Amygdala (tissue), 56 donors: ENCODE measurements at regions not wholly inside any gene's neighbourhood (a gene's known extent, or its start where the extent isn't known, plus 50 kb on each side); places are given as distances from the start of the nearest gene placed in this dataset.
A peak's percentile ranks its signal among the peaks of the same experiment; 100 is the strongest.

Experiments used
- DNase-seq, 56 donors: peaks; one replicate each; lab custom pipeline; 2025; lab: John Stamatoyannopoulos, UW

DNA sequence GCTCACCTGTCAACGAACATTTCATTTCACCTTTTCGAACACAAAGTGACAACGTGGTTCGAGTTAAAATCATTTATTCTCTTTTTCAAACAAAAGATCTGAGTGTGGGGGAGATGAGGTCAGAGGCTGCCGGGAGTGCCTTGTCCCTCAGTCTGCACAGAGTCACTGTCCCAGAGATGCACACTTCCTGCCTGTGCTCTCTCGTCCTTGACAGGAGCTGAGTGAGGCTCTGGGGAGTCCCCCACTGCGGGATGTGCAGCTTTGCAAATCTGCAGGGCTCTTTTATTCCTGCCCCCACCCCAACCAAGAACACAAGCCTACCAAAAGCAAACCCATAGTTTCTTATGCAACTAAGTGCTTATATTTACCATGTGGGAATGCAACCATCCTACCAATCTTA is 497.8 kb downstream of the EIPR1 start:
- no peak for DNase-seq

DNA sequence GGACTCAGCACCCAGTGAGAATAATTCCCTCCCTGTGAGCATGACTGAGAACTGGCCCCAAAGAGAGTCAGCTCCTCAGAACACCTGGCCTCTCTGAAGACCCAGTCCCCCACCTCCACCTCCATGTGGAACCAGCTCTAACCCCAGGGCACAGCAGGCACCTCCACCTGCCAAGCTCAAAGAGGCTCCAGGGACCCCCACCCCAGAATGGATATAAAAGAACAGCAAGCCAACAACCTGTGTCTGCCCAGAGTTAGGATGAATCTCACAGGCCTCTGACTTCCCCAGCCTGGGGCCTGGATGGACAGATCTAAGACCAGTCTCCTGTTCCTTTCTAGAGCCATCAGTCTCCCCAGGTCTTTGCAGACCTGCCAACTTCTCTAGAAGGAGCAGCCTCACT is 498.5 kb downstream of the EIPR1 start:
- DNase-seq, result no peak

DNA sequence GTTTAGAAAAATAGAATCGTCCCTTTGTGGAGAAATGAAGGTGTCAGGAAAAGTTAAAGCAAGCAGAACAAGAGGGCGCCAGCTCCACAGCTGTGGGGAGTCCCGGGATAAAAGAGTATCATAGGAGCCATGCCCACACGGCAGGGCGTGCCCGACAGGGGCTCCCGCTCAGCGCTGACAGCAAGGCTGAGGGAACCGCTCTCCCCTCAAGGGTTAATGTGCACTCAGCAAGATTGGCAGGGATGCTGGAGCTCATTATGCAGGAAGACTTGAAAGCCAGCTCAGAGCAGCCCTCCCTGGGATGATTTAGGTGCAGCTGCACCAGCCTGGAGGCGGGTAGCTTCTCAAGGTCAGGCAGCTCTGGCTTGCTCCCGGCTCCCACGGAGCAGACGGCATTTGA is 500.2 kb downstream of the EIPR1 start:
- DNase-seq, result peak in 5 of 56 donors; percentile 10 to 21 (median 15)

DNA sequence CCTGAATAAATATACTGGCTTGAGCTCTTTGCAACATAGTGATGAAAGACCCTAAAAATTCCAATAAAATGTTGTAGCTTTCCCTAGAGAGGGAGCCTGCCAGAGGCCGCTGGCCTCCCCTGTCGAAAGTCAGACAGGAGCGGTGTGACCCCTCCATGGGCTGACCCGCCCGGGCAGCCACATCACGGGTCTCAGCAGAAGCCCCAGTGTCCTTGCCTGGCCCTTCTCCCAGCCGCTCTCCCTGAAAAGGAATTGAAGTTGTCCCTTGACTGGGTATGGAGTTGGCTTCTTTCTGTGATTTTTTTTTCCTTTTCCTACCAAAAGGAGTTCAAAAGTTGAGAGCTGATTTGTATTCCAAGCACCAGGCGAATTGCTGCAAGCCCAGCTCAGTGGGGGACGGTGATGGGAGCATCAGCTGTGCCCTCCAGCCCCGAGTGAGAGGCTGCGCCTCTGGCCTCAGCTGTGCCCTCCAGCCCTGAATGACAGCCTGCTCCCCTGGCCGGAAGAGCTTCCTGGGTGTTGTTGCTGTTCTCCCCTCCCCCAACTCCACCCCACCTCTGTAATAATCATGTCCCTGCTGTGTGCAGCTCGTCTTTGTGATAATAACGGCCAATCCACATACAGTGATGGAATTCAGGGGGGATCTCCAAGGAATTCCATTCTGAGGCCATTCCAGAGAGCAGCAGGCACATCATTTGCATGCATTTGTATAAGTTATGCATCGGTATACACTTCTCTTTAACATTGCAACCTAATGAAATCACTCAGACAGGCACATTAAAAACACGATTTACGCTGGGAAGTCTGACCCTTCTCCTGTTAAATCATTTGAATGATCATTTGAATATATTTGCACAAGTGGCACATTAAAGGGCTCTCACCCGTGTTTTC is 501.0 kb downstream of the EIPR1 start:
- DNase-seq, result peak in 7 of 56 donors; percentile 6 to 33 (median 15)

DNA sequence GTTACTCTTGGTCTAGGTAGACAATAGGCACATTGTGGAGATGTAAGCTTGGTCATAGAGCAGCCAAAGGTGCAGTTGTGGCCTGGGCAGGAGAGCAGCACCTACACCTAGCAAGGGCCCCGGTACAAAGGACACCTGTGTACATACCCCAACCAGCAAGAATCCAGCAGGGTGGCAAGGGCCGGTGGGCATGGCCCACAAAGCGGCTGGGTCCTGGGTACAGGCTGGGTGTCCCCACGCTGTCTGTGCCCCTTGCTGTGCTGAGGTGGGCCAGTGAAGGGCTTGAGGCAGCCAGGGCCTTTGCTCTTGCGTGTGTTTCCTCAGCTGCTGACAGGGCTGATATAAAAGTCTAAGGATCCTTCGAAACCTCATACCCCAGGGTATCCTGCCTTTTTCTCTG is 501.8 kb downstream of the EIPR1 start:
- no peak for DNase-seq

DNA sequence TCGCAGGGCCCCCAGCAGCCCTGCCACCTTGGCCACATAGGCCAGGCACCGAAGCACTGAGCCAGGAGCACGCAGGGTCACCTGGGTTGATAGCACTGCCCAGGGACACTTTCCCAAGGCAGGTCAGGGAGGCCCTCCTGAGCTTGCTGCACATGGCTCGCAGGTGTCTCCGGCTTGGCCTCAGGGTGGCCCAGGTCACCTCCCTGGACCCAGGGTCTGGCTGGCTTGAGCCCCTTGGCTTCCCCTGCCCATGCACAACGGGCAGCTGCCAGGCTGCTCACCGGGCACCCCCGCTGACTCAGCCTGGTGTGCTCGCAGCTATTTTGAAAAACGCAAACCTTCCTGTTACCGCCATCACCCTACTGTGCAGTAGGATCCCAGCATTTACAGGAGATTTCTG is 502.3 kb downstream of the EIPR1 start:
- no peak for DNase-seq

DNA sequence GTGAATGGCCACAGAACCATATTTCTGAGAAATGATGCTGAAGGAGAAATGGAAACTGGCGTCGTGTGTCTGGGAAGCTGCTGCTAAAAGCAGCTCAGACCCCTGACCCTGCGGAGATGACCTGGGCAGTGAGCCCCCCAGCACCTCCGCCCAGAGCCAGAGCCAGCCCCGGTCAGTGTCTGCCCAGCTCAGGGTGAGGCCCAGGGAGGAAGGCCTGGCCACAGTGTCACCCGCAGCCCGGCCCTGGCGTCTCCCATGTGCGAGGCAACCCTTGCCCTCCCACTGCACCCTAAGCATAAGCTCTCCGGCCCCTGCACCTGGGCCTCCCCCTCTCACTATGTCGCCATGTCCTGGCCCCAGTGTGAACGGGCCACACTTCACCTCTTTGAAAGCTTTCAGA is 502.8 kb downstream of the EIPR1 start:
- DNase-seq, result no peak

DNA sequence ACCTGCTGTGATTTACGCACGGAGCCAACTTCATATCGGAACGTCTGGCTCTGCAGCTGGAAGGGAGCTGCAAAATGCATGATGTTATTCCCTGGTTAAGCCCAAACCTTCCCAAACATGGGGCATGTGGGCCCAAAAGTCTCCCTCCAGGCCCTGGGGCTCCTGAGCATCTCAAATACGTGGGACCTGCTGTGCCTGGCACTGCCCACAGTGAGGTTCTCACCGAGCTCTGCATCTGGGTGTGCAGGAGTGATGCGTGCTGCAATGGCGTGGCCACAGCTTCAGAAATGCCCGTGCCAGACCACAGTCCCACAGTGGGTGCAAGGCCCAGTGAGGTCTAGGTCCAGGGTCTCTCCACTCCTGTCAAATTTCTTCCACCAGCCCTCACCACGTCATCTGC is 503.3 kb downstream of the EIPR1 start:
- no peak for DNase-seq

DNA sequence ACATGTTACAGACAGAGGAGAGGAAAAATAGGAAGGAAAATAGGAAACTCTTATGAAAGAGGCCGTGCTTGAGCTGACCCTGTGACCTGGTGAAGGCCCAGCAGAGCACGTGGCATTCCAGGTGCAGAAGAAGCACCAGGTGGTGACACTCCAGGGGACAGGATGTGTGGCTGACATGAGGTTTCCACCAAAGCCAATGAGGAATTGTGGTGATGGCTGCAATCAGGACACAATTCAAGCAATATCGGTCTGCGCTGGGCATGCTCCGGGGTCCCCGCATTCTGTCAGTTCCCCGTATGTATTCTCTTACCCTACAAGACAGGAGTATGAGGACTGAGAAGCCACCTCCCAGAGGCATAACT is 504.2 kb downstream of the EIPR1 start:
- DNase-seq, result no peak

DNA sequence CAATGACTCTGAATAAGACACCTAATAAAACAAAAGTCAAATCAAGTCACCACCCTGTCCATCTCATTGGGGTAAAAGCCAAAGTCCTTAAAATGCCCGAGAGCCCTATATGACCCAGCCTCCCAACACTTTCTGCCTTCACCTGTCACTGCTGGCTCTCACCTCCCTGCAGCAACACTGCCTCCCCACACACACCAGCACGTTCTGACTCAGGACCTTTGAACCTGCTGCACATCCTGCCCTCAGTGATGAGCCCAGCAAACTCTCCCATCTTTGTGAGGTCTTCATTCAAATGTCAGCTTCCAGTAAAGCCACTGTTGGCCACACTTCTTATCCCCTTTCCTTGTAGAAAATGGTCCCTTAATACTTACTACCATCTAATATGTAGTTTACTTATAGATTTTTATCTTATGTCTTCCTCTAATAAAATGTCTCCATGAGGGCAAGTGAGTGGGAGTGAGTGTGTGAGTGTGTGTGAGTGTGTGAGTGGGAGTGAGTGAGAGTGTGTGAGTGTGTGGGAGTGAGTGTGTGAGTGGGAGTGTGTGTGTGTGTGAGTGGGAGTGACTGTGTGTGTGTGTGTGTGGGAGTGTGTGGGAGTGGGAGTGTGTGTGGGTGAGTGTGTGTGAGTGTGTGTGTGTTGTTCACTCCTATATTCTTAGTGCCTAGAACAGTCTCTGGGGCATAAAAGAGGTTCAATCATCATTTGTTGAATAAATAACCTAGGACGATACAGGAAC is 504.7 kb downstream of the EIPR1 start:
- no peak for DNase-seq

DNA sequence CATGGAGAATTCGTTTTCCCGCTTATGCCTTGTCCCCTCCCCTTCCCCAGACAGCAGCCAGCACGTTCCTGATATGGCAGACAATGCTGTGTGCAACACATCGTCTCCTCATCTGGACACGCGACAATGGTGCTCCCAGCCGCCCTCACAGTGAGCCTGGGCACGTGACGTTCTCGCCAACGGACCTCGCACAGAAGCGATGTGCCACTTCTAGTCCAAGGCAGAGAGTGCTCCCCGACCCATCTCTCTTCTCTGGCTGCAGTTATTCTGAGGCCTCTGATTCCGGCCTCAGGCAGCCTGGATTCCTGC is 505.4 kb downstream of the EIPR1 start:
- no peak for DNase-seq

DNA sequence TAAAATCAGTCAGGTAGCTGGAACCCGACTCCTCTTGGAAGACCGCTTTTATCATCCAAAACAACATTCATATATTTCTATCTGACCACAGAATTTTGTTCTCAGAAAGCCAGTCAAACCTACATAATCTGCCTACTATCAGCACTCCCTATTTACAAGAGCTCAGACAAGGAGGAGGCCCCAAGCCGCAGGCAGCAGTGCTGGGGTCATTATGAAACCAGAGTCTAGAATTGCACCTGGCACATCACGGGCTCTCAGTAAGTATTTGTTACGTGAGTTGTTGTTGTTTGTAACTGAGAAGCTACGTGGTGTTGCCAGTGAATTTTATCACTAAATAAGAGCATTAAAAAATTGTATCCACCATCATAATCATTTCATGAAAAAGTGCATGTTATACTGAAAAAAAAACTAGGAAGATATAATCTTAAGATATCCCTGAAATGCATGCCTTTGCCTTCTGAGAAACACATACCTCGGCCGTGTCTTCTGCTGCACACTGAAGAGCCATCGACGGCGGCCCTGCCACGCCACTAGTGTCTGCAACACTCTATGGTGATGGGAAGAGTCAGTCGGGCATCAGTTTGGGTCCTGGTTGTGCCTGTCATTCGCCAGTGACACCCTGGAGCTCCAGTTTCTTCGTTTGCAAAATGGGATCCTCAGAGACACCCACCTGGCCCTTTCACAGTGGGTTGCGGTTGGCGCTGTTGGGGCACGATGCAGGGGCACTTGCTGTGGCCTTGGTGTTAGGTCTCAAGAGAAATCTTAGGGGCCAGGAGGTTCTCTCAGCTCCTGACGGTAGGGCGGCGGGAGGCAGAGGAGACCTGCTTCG is 505.9 kb downstream of the EIPR1 start:
- no peak for DNase-seq

DNA sequence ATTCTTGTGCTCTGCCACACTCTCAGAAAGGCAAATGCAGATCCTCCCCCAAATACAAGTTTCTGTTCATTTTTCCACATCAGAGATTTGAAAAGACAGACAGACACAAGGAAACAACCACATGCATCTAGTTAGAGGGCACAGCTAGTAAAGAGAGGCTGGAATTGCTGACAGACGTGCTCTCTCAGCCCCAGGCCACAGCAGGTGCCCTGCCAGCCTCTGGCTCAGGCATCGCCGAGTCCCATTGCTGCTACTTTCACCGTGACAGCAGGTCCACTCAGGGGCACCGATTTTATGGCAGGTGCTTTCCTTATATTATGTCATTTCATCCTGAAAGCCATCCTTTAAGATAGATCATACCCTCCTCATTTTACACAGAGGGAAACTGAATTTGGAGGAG is 507.5 kb downstream of the EIPR1 start:
- no peak for DNase-seq

DNA sequence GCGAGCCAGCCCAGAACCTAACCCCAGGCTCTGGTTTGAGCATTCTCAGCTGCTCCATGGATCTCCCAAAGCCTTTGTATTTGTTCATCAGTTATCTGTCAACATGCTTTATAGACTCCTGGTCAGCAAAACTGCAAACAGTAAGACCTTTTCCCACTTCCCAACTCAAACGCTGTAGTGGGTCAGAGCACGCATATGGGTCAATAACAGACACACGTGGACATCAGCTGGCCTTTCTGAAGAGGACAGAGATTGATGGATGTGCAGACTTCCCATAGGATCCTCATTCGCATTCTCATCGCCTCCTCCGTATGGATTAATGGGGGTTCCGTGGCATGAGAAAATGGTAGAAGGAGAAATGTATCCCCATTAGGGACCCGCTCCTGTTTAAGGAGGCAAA is 508.1 kb downstream of the EIPR1 start:
- no peak for DNase-seq

DNA sequence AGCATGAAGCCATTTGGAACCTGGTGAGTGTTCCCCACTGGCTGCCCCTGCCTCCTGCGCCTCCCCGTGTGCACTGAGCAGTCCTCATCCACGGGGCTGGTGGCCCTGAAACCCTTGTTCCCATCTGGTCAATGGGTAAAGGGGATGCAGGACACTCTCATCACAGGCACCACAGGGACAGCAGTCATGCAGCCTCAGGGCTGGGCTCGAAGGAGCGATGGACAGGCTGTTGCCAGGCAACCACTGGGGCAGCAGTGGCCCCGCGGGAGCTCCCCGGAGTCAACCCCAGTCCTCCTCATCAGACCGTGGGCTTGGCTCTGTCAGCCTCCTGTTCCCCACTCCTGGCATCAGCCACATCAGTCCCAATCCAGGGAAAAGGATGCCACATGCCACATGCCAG is 509.5 kb downstream of the EIPR1 start:
- DNase-seq, result no peak

DNA sequence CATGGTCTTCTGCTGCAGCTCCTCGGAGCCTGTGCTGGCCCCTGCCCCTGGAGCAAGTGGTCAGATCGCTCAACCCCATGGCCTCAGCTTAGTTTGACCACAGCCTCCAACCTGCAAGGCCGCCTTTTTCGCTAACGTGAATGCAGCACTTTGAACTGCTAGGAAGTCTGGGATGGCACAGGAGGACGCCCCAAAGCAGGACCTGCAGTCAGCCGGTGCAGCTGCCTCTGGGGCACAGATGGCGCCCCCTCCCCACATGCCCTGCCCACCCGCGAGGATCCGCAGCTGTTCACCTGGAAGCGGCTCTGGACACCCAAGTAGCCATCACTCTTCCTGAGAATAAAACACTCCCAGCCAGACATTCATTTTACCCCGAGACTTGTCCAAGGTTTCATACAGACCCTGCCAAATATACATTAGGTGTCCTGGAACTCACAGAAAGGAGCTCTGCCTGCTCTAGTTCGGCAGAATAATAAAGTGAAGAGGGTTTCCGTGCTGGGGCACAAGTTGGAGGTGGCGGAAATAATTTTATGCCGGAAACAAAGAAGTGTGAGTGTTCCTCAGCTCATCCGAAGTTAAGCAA is 510.1 kb downstream of the EIPR1 start:
- DNase-seq, result no peak

DNA sequence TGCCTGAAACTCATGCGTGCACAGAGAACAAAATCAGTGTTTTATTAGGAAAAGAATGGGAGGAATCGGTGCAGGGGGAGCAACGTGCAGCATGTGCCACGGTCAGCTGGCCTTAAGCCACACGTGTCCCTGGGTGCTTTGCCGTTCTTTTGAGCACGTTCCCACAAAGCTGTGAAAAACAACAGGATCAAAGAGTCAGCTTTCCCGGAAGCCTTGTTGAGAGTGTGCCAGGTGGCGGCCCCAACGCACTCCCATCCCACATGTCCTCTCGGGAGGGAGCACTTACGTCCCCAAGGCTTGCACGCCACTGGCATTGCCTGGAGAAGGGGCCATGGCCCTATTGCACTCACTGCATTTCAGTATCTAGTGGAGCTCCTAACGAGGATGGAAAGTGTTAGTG is 511.2 kb downstream of the EIPR1 start:
- DNase-seq, result no peak

DNA sequence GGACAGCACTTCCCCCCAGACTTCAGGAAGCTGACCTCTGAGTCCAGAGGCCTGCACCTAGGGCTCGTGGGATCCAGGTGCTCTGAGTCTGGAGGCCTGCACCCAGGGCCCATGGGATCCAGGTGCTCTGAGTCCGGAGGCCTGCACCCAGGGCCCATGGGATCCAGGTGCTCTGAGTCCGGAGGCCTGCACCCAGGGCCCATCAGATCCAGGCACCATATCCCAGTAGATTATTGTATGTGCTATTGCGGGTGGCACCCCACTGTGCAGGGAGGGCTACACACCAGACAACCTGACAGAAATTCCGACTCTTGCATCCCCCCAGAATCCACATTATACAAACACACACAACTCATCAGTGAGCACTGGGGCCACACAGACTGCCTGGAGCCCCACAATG is 515.2 kb downstream of the EIPR1 start:
- DNase-seq, result no peak

DNA sequence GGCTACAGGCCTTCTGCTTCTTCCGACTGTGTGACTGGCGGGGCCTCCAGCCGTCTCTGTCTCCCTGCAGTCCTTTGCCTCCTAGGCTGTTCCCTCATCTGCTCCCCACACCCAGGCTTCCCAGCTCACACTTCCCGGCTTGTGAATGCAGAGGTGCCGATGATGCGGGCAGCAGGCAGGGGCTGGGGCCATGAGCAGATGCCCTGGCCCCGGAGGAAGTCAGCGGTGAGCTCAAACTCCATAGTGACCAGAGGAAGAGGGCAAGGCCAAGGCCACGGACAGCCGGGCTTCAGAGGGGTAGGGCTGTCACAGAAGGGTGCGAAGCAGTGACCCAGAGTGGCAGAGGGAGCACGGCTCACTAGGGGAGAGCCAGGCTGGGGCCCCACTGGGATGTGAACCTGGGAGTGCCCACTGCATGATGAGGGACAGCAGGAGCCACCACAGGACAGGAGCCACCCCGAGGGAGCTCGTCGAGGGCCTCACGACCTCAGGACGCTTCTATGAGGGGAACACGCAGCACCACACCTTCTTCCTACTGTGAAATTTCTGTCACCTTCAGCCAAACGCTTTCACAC is 515.9 kb downstream of the EIPR1 start:
- no peak for DNase-seq

DNA sequence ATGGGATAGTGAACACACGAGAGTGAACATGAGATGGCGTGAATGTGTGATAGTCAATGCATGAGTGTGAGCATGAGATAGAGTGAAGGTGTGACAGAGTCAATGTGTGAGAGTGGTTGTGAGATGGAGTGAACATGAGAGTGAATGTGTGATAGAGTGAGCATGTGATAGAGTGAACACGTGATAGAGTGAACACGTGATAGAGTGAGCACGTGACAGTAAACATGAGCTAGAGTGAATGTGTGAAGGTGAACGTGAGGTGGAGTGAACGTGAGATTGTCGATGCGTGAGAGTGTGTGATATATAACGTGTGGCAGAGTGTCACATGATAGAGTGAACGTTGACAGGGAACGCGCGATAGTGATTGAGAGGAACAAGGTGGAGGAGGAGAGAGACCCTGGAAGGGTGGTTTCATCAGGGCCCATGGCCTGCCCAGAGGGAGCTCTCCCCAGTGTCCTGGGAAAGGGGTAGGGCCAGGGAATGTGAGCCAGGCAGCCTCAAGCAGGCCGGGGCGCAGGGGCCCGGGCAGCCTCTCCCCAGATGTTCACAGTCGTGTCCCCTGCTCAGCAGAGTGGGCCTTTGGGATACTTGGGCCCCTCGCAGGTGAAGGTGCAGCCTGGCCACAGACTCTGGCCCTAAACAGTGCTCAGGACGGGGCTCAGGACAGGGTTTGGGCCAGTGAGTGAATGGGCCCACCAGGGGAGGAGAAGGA is 516.9 kb downstream of the EIPR1 start:
- no peak for DNase-seq
